Adrenal gland (tissue), 5 donors: ENCODE measurements at regions not wholly inside any gene's neighbourhood (a gene's known extent, or its start where the extent isn't known, plus 50 kb on each side); places are given as distances from the start of the nearest gene placed in this dataset.

ENCODE experiments used
- POLR2A ChIP-seq, 2 donors: fragments of 450-650 bp; IDR thresholded peaks; one replicate each; pipeline ENCODE4 v1.6.1; 2017; ENCODE audit warnings: antibody characterized with exemption in 2 of 2, mild to moderate bottlenecking in 2 of 2, moderate library complexity in 1 of 2
- TF ChIP-seq, protein P1 (sequence below), 6 experiments: fragments of 450-650 bp in 4 of 6; fragments of 200-600 bp in 2 of 6; sonication (generic) in 1 of 6; IDR thresholded peaks; 1 replicate in 5 of 6; 2 replicates in 1 of 6; pipeline versions ENCODE4 v1.5.1 to v1.8.0; 2016 to 2021; ENCODE audit warnings: antibody characterized with exemption in 6 of 6, mild to moderate bottlenecking in 2 of 6, moderate library complexity in 1 of 6
- donor health status: DM: no; HTN: no; CAD: no.

DNA sequence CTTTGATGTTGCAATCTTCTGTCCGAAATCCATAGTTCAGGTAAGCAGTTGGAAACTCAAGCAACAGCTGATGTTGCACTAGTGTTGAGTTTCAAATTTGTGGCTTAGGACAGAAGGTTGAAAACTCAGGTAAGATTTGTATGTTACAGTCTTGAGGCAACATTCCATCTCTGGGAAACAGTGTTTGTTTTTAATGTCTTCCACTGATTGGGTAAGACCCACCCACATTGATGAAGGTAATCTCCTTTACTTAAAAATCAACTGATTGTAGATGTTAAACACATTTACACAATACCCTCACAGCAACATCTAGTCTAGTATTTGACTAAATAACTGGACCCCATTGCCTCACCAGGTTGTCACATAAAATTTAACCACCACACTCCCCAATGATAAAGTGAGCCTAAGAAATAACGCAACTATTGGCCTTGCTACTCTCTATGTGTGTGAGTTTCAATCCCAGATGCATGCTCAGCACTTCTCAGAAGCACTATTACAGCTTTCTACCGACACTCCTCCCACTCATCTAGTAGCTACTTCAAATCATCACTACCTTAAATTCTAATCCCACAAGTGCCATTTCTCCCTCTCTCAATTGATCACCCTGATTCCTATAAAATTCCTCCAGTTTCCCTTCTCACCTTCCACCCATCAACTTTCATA is 164.0 kb downstream of the MBD2 start:
- TF ChIP-seq, protein P1, sequence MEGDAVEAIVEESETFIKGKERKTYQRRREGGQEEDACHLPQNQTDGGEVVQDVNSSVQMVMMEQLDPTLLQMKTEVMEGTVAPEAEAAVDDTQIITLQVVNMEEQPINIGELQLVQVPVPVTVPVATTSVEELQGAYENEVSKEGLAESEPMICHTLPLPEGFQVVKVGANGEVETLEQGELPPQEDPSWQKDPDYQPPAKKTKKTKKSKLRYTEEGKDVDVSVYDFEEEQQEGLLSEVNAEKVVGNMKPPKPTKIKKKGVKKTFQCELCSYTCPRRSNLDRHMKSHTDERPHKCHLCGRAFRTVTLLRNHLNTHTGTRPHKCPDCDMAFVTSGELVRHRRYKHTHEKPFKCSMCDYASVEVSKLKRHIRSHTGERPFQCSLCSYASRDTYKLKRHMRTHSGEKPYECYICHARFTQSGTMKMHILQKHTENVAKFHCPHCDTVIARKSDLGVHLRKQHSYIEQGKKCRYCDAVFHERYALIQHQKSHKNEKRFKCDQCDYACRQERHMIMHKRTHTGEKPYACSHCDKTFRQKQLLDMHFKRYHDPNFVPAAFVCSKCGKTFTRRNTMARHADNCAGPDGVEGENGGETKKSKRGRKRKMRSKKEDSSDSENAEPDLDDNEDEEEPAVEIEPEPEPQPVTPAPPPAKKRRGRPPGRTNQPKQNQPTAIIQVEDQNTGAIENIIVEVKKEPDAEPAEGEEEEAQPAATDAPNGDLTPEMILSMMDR (IDR thresholded peaks at IDR 0.05): no peak
- no peak for TF ChIP-seq POLR2A (IDR thresholded peaks at IDR 0.05)
